GM04504 (cell line): ENCODE measurements at regions not wholly inside any gene's neighbourhood (a gene's known extent, or its start where the extent isn't known, plus 50 kb on each side); places are given as distances from the start of the nearest gene placed in this dataset.

Source experiments
- DNase-seq: peaks from one replicate; pipeline ENCODE4 v3.0.0-alpha.2; 2012; ENCODE audit warnings: low read depth

GRCh38 chr4:58205446-58206235 is 1095.5 kb upstream of the IGFBP7 start:
- no peak for DNase-seq

DNA sequence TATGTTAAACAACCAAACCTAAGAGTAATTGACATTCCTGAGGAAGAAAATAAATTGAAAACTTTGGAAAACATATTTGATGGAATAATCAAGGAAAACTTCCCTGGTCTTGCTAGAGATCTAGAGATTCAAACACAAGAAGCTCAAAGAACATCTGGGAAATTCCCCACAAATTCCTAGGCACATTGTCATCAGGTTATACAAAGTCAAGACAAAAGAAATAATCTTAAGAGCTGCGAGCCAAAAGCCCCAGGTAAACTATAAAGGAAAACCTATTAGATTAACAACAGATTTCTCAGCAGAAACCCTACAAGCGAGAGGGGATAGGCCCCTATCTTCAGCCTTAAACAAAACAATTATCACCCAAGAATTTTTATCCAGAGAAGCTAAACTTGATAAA is 1082.0 kb upstream of the IGFBP7 start:
- no peak for DNase-seq

GRCh38 chr4:58191109-58191508 is 1080.9 kb upstream of the IGFBP7 start:
- no peak for DNase-seq

GRCh38 chr4:58188316-58188715 is 1078.1 kb upstream of the IGFBP7 start:
- no peak for DNase-seq

DNA sequence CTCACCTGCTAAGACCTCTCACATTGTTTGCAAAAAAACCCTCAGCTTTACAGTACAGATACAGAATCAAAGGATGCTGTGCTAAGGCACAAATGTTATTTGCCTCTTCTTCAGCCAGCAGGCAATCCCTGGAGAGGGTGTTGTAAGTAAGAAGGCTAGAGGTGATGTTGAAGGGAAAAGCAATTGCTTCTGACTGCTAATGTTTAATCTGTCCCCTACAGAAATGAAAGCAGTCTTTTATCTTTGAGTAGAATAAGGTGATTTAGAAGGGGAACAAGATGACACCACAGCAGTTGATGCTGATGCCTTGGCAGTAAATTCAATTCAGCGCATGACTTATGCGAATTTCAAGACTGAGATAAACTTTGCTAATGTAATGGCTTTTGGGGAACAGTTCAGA is 1064.8 kb upstream of the IGFBP7 start:
- no peak for DNase-seq

DNA sequence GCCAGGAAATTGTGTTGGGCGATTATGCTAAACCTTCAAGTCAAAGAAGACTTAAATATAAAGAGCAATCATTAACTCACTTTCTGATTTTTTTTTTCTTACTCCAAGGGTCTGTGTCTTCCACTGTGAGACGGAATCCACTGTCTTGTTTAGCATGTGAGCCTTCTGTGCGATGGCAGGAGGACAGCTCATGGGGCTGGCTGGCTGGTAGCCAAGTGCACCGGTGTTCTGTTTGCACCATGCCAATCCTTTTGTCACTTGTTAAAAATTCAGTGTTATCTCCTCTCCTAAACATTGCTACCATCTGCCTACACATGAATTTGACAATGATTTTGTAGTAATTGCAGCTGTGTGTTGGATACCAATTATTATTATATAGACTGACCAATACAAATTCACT is 1056.3 kb upstream of the IGFBP7 start:
- no peak for DNase-seq

- DNase-seq = no peak
Measured at GRCh38 chr4:58163156-58163555, 1053.0 kb upstream of the IGFBP7 start.

DNA sequence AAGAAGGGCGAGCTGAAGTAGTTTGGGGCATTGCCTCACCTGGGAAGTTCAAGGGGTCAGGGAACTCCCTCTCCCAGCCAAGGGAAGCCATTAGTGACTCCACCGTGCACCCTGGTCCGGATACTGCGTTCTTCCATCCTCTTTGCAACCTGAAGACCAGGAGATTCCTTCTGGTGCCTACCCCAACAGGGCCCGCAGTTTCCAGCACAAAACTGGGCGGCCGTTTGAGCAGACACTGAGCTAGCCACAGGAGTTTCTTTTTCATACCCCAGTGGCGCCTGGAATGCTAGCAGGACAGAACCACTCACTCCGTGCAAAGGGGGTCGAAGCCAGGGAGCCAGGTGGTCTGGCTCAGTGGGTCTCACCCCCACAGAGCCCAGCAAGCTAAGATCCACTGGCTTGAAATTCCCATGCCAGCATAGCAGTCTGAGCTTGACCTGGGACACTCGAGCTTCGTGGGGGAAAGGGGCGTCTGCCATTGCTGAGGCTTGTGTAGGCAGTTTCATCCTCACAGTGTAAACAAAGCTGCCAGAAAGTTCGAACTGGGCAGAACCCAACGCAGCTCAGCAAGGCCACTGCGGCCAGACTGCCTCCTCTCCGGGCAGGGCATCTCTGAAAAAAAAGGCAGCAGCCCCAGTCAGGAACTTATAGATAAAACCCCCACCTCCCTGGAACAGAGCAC is 1039.4 kb upstream of the IGFBP7 start:
- DNase-seq = no peak

DNA sequence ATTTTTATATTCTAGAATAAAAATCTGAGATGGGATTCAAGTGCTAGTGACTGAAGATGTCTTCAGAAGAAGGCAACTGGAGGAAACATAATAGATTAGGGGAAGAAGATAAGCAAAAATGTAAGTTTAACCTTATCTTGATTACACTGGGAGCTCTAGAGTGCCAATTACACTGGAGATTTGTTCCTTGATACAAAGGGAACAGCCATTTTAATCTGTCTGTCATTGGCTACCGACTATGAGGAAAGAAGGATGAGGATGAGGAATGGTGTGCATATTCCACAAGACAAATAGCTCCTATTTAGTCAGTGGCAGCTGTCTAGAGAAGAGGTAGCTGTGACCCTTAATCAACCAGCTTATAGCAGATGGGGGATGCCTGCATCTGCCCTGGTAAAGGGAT is 1034.5 kb upstream of the IGFBP7 start:
- DNase-seq = no peak

- DNase-seq = no peak
Measured at GRCh38 chr4:58138786-58139668, 1028.8 kb upstream of the IGFBP7 start.

GRCh38 chr4:58136604-58137003 is 1026.4 kb upstream of the IGFBP7 start:
- no peak for DNase-seq

GRCh38 chr4:58127680-58128079 is 1017.5 kb upstream of the IGFBP7 start:
- no peak for DNase-seq

DNA sequence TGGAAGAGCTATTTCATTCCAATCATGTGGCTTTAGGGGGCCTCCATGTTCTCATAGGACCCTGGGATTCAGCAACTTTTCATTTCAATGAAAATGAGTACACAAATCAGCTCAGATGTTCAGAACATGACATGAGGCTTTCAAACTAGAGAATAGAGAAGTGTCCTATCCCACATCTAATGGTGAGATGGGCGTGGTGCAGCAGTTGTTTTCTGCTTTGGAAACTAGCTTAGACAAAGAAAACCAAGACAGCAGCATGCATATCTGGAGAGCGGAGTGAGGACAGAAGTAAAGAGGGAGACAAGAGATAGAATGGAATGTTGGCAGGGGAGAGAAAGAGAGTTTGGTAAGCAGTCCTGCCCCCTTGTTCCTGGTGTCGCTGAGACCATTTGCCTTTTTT is 1009.1 kb upstream of the IGFBP7 start:
- DNase-seq = no peak

- DNase-seq = no peak
Measured at GRCh38 chr4:58113126-58113525, 1002.9 kb upstream of the IGFBP7 start.

DNA sequence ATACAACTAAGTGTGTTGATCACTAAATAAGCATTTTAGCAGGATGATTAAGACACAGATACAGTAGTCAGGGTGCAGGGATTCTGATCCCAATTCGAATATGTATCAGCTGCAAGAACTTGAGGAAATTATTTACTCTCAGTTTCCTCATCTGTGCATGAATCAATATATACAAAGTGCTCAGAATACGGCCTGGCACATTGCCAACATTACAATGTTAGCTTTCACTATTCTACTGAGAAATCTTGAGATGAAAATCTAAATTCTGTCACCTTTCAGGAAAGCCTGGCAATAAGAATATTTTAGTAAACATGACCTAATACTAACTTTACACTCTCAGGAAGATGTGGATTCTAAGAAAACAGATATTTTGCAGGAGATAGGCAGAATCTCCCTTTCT is 1001.6 kb upstream of the IGFBP7 start:
- DNase-seq = no peak

DNA sequence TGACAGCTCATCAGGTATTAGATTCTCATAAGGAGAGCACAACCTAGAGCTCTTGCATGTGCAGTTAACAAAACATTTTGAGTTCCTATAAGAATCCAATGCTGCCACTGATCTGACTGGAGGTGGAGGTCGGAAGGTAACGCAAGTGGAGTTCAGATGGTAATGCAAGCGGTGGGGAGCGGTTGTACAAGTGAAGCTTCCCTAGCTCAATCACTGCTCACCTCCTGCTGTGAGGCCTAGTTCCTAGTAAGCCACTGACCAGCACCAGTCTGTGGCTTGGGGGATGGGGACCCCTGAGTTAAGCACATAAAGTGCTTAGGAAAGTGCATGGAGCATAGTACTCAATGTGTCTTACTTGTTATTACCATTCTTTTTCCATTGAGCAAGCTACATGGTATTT is 983.2 kb upstream of the IGFBP7 start:
- DNase-seq = no peak

DNA sequence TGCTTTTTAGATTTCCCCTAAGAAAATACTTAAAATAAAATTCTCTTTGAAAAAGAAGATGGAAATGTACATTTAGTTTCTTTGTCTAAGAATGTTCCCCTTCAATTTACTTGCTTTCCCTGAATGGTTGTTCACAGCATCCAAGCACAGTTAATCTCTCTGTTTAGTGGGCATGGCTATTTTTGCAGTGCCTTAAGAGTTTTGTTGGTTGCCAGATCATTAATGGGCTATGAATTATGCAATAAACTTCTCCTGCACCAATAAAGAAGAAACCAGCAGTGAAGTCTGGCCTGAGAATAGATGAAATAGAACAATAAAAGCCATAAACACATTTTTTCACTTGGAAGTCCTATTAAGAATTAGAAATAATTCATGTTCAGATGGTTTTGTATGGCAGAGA is 980.4 kb upstream of the IGFBP7 start:
- DNase-seq = no peak

DNA sequence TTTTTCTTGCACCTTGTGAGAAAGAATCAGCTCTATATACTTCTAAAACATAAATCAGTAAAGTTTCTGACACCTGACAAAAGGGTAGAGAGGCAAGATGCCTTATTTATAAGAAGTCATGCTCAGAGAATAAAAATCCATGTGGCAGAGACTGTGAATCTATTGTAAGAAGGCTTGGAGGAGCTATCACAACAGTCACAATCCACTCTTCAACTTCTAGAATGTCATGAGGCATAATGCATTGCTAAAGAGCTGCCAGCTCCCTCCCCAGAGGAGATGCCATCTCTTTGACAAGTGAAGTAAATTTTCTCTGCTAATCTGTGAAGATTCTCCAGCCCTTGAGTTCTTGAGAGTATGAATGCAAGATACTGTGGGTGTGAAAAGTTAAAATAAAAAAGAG is 971.2 kb upstream of the IGFBP7 start:
- no peak for DNase-seq

- DNase-seq = no peak
Measured at GRCh38 chr4:58075724-58076123, 965.5 kb upstream of the IGFBP7 start.

DNA sequence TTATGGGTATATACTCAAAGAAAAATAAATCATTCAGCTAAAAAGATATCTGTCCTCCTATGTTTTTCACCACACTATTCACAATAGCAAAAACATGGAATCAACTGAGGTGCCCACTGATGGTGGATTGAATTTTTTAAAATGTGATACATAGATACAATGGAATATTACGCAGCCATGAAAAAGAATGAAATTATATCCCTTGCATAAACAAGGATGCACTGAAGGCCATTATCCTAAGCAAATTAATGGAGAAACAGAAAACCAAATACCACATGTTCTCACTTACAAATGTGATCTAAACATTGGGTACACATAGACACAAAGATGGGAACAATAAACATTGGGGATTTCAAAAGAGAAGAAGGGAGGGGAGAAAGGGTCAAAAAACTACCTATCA is 964.2 kb upstream of the IGFBP7 start:
- no peak for DNase-seq

- no peak for DNase-seq
Measured at GRCh38 chr4:58070726-58071125, 960.5 kb upstream of the IGFBP7 start.

DNA sequence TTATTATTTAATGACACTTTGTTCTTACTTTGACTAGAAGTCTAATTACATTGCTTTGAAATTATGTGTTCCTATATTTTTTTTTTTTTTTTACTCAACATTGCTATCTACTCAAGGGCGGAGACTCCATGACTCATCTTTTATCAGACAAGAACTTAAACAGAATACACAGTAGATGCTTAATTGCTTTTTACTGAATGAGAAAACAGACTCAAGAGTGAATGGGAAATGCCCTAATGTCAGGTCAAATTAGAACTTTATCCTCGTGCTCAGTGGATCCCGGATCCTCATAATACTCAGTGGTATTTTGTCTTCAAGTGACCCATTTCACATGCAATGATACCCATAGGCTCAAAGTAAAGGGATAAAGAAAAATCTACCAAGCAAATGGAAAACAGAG is 954.5 kb upstream of the IGFBP7 start:
- DNase-seq = no peak
